Activated naive CD4-positive, alpha-beta T cell treated with Interleukin-2 at 50 U/mL for 16 hours (primary cell): ENCODE measurements at regions not wholly inside any gene's neighbourhood (a gene's known extent, or its start where the extent isn't known, plus 50 kb on each side); places are given as distances from the start of the nearest gene placed in this dataset.
"Not testable (repeated sequence)": the region's sequence is repeated elsewhere in the genome, so short reads cannot be mapped to it uniquely, and the experiment has no call there.

Experiments used
- DNase-seq: peaks from one replicate; pipeline ENCODE4 v3.0.0-alpha.2; 2020

DNA sequence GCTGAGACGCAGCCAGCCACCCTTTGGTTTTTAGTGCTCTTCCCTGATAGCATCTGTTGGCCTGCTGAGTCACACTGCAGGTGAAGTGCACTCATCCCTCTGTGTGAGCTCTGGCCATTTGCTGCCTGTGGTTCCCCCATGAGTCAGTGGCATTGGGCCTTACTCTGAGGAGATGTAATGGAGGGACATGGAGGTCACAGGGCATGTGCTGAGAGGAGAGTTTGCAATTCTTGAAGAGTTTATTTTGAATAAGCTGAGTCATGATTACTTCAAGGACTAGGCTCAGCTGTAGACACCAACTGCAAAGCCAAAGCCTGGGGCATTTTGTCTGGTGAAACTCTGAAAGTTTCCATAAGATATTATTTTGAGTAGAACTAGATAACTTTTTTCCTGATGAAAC, 200.3 kb downstream of the BCL2L11 start:
- DNase-seq: not testable (repeated sequence)

- not testable (repeated sequence) for DNase-seq
Measured at GRCh38 chr2:111323384-111323783, 202.7 kb downstream of the BCL2L11 start.

DNA sequence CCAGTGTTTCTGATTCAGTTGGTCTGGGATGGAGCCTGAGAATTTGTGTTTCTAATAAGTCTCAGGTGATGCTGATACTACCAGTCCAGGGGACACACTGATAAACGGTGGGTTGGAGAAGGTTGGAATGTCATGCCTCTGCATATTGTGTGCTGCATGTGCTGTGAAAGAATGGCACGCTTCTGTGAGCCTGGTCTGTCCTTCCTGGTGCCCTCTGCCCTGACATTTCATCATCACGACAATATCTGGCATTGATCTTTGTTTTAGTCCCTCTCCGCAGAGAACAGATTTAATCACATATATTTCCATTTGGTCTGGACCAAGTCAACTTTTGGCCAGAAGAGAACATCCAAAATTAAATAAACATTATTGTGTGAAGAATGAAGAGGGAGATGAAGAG, 207.0 kb downstream of the BCL2L11 start:
- not testable (repeated sequence) for DNase-seq

GRCh38 chr2:111329309-111329708, 208.6 kb downstream of the BCL2L11 start:
- DNase-seq: not testable (repeated sequence)

DNA sequence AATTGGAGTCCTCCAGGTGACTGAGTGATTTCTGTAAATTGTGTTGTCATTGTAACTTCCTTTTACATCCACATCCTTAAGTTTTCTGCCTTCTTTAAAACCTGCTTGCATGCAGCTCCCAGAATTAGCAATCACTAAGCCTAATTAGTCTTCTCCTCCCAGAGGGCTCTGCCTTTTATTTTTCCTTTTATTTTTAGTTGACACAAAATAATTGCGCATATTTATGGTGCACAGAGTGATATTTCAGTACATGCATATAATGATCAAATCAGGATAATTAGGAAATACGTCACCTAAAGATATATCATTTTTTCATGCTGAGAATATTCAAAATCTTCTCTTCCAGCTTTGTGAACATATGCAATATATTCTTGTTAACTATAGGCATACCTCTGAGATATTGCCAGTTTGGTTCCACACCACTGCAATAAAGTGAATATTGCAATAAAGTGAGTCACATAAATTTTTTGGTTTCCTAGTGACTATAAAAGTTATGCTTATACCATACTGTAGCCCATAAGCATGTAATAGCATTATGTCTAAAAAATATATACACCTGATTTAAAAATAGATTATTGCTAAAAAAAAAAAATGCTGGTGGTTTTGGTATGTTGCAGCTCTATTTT, 210.5 kb downstream of the BCL2L11 start:
- not testable (repeated sequence) for DNase-seq

DNA sequence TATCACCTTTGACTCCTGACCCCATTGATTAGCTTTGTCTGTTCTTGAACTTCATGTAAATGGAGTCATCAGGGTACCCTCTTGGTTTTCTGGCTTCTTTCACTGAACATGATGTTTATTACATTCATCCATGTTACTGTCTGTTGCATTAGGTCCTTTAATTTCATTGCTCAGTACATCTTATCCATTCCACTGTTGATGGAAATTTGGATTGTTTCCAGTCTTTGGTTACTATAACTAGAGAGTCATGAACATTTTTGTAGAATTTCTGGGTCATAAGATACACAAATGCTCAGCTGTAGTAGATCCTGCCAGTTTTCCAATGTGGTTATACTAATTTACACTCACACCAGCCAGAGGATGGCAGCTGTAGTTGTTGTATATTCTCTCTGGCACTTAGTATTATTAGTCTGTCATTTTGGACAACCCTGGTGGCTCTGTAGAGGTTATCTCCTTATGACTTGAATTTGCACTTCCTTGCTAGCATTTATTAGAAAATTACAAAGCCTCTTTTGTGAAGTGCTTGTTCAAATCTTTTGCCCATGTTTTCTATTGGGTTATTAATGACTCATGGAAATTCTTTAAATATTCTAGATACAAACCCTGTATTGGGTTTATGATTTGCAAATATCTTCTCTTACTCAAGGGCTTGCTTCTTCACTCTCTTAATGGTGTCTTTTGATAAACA, 214.7 kb downstream of the BCL2L11 start:
- DNase-seq: not testable (repeated sequence)

DNA sequence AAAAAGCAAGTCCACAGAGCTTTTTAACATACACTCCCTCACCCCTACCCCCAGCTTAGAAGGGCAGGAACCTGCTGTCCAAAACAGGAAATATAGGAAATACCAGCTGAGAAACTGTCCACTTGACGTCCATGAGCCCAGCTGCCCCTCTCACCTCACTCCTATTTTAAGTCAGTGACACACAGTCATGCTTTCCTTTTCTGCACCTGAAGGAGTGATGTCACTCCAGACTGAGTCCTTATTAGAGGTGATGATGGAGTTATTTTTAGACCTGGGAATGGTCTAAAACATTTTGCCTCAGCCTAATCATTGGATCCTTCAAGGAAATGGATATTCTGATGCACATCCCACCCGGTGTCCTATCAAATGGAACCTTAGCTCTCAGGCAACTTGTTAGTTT, 217.8 kb downstream of the BCL2L11 start:
- not testable (repeated sequence) for DNase-seq

DNA sequence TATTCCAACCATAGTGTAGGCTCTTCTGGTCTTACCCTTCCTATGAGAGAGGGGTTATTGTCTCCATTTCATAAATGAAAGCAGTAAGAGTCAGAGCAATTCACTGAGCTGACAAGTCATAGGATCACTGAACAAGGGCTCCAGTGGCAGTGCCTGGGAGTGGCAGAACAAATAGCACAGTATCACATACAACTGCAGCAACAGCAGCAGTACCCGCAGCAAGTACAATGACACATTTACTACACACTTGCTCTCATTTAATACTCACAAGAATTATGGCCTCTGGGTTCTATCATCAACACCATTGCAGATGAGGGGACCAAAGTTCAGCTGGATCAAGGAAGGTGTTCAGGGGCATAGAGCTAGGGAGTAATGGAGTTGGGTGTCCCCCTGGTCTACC, 218.8 kb downstream of the BCL2L11 start:
- not testable (repeated sequence) for DNase-seq

DNA sequence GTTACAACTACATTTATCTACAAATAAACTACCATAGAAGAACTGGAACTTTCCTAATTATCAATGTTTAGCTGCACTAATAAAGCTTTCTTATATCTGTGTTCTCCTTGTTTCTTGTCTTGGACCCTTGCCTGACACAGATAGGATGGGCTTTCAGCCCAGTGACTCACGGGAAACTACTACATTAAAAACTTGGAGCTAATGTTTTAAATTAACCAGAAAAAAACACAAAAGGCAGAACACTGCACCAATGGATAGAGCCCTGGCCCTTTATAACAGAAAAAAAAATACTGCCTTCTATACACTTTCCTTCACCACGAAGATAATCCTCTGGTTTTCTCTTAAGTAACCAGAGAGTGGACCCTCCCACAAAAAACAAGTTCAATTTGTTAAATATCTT, 223.9 kb downstream of the BCL2L11 start:
- not testable (repeated sequence) for DNase-seq

GRCh38 chr2:111345439-111345838, 224.7 kb downstream of the BCL2L11 start:
- DNase-seq: not testable (repeated sequence)

DNA sequence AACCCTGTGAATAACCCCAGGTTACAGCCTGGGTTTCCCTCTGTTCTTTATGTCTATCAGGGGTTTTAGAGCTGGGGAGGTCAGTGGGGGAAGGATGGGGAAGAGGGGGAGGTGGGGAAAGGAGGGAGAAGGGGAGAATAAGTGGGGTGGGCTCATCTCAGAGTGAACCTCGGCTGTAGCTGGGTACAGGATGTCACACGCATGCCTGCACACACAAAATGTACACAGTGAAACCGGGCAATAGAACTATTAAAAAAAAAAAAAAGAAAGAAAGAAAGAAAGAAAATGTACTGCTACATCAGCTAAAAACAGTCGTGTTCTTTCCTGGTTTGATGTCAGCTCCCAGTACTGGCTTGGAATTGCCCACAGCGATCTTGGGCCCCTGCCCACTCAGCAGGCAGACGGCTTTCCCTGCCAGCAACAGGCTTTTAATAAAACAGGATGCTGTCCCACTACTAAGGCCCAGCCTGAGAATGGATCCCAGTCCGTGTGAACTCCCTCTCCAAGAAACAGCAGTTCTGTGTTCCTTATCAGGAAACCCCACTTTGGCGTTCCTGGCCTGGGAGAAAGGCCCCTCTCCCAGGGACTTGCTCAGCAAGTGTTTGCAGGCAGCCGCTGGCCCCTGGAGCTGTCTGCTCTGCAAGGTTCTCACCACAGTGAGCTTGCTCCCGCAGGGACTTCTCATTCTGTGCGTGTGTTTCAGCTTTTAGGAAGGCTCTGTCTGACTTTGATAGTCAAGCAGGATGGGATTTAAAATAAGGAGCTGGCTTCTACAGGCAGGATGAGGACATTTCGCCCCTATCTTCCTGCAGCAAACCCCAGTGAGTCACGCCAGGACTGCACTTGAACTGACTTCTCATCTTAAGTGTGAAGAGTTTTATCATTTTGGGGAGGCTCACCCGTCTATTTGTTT, 225.6 kb downstream of the BCL2L11 start:
- not testable (repeated sequence) for DNase-seq

GRCh38 chr2:111347695-111348094, 227.0 kb downstream of the BCL2L11 start:
- DNase-seq: not testable (repeated sequence)

- DNase-seq: not testable (repeated sequence)
Measured at GRCh38 chr2:111348316-111348715, 227.6 kb downstream of the BCL2L11 start.

DNA sequence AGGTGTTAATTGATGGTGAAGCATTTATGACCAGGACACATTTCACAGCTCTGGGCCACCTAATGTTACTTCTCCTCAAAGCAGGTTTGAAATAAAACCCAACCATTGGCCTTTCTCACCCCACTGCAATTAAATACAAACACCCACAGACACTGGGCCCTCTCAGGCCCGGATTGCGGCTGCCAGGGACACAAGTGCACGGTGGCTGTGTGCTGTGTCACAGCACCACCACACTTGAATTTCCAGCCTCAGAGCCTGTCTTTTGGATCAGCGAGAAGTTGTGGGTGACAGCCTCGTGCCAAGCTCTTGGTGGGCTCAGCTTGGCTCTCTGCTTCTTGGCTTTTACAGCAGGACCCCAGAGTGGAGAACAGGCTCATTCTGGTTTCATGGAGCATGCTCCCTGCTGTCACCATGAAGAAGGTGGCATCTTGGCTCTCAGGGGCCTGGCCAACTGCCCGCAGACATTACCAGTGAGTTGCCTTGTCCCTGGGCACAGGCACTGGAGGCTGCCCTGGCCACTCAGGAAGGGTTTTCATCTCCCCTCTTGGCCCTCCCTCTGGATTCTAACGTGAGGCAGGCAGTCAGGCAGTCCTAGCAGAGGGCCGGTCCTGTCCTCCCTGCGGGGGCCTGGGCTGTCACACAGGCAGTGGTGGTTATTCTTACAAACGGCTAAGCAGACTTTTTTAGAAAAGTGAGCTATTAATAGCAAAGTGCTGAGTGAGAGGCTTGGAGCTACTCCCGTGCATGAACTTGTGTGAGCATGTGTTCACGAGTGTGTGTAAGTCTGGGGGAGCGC, 234.5 kb downstream of the BCL2L11 start:
- not testable (repeated sequence) for DNase-seq

DNA sequence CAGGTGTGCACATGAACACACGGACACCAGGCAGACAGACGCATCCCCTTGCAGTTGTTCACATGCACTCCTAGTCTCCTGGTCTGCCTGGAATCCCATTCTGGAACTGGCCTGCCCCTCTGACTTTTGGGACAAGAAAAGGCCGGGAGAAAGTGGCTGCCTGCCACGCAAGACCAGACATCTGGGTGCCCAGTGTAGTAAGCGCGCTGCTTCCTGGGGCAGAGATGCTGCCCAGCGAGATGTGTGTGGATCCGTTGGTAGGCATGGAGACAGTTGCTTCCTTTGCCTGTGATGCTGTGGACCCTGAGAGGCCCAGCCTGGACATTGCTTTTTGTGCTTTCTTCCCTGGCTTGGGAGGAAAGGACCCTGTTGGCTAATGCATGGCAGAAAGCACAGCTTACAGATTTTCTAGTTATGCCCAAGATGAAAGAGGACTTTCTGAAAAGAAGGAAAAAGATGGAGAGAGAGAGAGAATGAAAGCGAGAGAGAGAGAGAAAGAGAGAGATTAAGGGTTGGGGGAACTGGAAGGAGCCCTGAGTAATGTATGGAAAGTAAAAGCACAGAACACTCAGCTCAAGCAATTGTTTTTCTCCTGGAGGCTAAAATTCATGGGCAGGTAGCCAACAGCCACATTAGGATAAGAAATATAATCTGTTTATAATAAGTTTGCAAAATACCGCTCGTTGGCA, 235.3 kb downstream of the BCL2L11 start:
- not testable (repeated sequence) for DNase-seq

GRCh38 chr2:111356512-111357031, 235.9 kb downstream of the BCL2L11 start:
- not testable (repeated sequence) for DNase-seq

- not testable (repeated sequence) for DNase-seq
Measured at GRCh38 chr2:111365986-111366640, 245.4 kb downstream of the BCL2L11 start.

DNA sequence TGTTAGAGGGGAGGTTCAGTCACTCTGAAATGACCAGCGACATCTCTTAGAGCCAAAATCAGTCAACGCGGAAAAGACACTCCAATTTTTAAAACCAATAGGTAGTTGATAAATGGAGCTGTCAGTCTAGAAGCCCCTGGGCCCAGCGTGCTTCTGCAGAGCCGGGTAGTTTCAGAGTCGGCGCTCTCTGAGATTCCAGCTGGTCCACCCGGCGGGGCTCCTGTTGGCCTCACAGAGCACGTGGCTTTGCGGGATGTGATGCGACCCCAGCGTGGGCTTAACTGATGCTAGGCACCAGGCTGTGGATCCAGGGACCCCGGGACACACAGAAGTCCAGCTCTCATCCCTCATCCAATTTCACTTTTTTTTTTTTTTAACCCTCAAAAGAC, 245.9 kb downstream of the BCL2L11 start:
- not testable (repeated sequence) for DNase-seq

DNA sequence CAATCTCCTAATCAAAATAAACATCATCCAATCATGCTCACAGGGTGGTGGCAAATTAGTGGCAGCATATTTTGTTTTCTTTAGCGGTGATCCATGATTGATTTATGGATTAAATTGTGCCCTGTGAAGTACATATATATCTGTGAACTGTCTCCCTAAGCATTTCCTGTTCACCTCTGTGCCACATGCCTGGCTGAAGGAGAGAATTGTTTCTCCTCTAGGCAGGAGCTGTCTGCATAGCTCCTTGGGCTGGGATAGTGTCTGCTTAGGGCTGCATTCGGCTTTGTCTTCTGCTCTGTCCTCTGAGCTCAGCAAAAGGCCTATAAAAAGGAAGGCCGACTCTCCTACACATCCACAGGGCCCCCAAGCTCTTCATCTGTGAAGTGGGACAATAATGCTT, 246.4 kb downstream of the BCL2L11 start:
- DNase-seq: not testable (repeated sequence)

DNA sequence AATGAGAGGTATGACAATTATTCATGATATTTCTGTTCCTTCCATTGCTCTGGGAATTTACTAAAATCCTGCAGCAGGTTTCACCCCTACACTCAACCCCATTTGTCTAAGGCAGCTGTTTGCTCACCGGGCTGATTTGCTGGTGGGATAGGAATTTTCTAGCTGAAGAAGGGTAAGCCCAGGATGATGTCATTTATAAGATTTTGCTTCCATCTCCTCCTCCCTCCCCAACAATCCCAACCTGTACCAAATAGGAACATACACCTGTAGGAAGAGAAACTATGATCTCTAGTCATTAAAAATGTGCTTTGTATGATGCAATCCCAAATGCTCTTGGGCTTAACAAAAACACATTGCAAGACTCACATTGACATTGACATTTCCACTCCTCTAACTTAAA, 247.2 kb downstream of the BCL2L11 start:
- not testable (repeated sequence) for DNase-seq

- DNase-seq: not testable (repeated sequence)
Measured at GRCh38 chr2:111368288-111368687, 247.6 kb downstream of the BCL2L11 start.
